Keratinocyte (primary cell): ENCODE measurements at regions not wholly inside any gene's neighbourhood (a gene's known extent, or its start where the extent isn't known, plus 50 kb on each side); places are given as distances from the start of the nearest gene placed in this dataset.

Experiments
- DNase-seq: peaks from one replicate; pipeline ENCODE4 v3.0.0-alpha.2; 2011; ENCODE audit warnings: low read depth, missing footprints, low spot score
- FAIRE-seq: peaks from 2 replicates; lab custom pipeline; 2011; peaks lifted over from hg19 to GRCh38; lab: Jason Lieb, UNC
- H2AFZ ChIP-seq: 2 replicates; pipeline ENCODE4 v1.6.0; 2012; ENCODE audit warnings: low read length, control low read depth, inconsistent platforms; ENCODE audit not compliant: control insufficient read depth
- H3K27ac ChIP-seq: 2 replicates; pipeline ENCODE4 v1.5.1; 2011; ENCODE audit warnings: low read length; ENCODE audit not compliant: control insufficient read depth, insufficient read depth
- H3K27me3 ChIP-seq: 3 replicates; pipeline ENCODE4 v1.6.0; 2011; ENCODE audit warnings: low read length; ENCODE audit not compliant: control insufficient read depth, insufficient read depth; ENCODE audit errors: extremely low read depth
- H3K36me3 ChIP-seq, 2 experiments: 2 replicates in 1 of 2; 3 replicates in 1 of 2; pipeline ENCODE4 v1.5.1; 2011; ENCODE audit warnings: low read length in 2 of 2, mild to moderate bottlenecking in 1 of 2; ENCODE audit not compliant: control insufficient read depth in 2 of 2, insufficient read depth in 2 of 2; ENCODE audit errors: extremely low read depth in 1 of 2
- H3K4me1 ChIP-seq: 3 replicates; pipeline ENCODE4 v1.5.1; 2011; ENCODE audit warnings: low read length; ENCODE audit not compliant: control insufficient read depth, insufficient read depth; ENCODE audit errors: extremely low read depth
- H3K4me2 ChIP-seq: 3 replicates; pipeline ENCODE4 v1.6.0; 2011; ENCODE audit warnings: low read depth, low read length; ENCODE audit not compliant: control insufficient read depth, insufficient read depth; ENCODE audit errors: extremely low read depth
- H3K4me3 ChIP-seq, 3 experiments: fragments of 200-600 bp in 1 of 3; sonication (generic) in 1 of 3; 2 replicates in 2 of 3; 3 replicates in 1 of 3; pipeline ENCODE4 v1.5.1; 2011 to 2016; ENCODE audit warnings: low read length in 3 of 3, mild to moderate bottlenecking in 3 of 3, control low read depth in 2 of 3, inconsistent platforms in 1 of 3, low read depth in 1 of 3, mixed read lengths in 1 of 3, mixed run types in 1 of 3, moderate library complexity in 1 of 3; ENCODE audit not compliant: control insufficient read depth in 2 of 3, insufficient read depth in 2 of 3; ENCODE audit errors: extremely low read depth in 1 of 3
- H3K79me2 ChIP-seq: 2 replicates; pipeline ENCODE4 v1.6.0; 2012; ENCODE audit warnings: low read length; ENCODE audit not compliant: control insufficient read depth, insufficient read depth
- H3K9ac ChIP-seq: 3 replicates; pipeline ENCODE4 v1.6.0; 2011; ENCODE audit warnings: low read length; ENCODE audit not compliant: control insufficient read depth, insufficient read depth; ENCODE audit errors: extremely low read depth
- H3K9me1 ChIP-seq: 3 replicates; pipeline ENCODE4 v1.6.0; 2011; ENCODE audit warnings: low read length; ENCODE audit not compliant: control insufficient read depth, insufficient read depth; ENCODE audit errors: extremely low read depth
- H3K9me3 ChIP-seq: 2 replicates; pipeline ENCODE4 v1.5.1; 2012; ENCODE audit warnings: low read depth, low read length; ENCODE audit not compliant: control insufficient read depth
- H4K20me1 ChIP-seq: 3 replicates; pipeline ENCODE4 v1.6.0; 2011; ENCODE audit warnings: low read length; ENCODE audit not compliant: control insufficient read depth, insufficient read depth; ENCODE audit errors: extremely low read depth
- EZH2 ChIP-seq: IDR thresholded peaks from one replicate; pipeline ENCODE4 v1.6.1; 2012; ENCODE audit warnings: inconsistent platforms, mild to moderate bottlenecking, low read length, moderate library complexity
- dilution Hi-C: fragments of 300-500 bp; cut with MboI; formaldehyde crosslinking; loops from one replicate; pipeline ENCODE4 v1.7.0; 2020; ENCODE audit warnings: low sequenced_read_pairs; ENCODE audit not compliant: extremely low pct_ligation_motif_present
- TF ChIP-seq, protein P1 (sequence below), 3 experiments: IDR thresholded peaks in 1 of 3; conservative IDR thresholded peaks in 1 of 3; optimal IDR thresholded peaks in 1 of 3; 2 replicates in 2 of 3; 3 replicates in 1 of 3; pipeline versions ENCODE3 to v1.5.1; 2011; ENCODE audit warnings: low read length in 3 of 3, mild to moderate bottlenecking in 3 of 3, moderate library complexity in 2 of 3, control low read depth in 1 of 3, inconsistent platforms in 1 of 3; ENCODE audit not compliant: insufficient read depth in 2 of 3; ENCODE audit errors: extremely low read depth in 1 of 3

DNA sequence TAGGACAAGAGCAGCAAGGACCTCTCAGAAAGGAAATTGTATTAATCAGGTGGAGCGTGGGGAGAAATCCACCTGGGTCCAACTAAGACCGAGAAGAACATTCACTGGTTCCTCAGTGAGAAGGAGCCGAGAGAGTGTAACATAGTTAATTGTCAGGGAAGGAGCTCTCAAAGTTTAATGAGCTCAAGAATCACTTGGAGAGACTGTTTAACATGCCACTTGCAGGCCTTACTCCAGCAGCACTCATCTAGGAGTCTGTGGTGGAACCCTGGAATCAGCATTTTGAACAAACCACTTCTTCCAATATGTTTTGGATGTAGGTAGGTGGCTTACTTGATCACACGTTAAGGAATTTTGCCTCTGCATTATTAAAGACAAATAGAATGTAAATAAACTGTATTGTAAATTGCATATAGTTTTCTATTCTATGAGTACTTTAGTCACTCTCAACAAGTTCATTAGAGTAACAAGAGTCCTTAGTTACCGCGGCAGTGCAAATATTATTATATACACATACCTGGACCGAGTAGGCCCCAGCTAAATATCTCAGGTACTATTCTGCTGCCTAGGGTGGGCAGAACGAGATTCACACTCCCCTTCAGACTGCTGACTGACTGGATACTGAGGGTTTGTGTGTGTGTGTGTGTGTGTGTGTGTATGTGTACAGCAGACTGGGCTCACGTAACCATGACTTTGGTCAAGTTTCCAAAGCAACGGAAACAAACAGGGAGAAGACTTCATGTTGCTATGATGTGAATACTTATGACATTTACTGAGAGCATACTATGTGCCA lies 203.2 kb upstream of the USP24 start:
- DNase-seq (no peak), FAIRE-seq (no peak)
- dilution Hi-C loops, result no loop called here
- Histone ChIP-seq H3K27me3 (no peaks in the 10 kb centered on the region), H3K4me2 (no peak overlapping the region), H3K27ac (no peak overlapping the region), H4K20me1 (no peaks in the 10 kb centered on the region), H3K4me3 (no peak overlapping the region), H3K9ac (no peak overlapping the region), H3K36me3 (no peaks in the 10 kb centered on the region), H3K4me1 (no peaks in the 10 kb centered on the region), H3K9me1 (no peaks in the 10 kb centered on the region), H3K9me3 (no peaks in the 10 kb centered on the region), H3K79me2 (no peaks in the 10 kb centered on the region), H2AFZ (no peak overlapping the region)
- TF ChIP-seq, protein P1, sequence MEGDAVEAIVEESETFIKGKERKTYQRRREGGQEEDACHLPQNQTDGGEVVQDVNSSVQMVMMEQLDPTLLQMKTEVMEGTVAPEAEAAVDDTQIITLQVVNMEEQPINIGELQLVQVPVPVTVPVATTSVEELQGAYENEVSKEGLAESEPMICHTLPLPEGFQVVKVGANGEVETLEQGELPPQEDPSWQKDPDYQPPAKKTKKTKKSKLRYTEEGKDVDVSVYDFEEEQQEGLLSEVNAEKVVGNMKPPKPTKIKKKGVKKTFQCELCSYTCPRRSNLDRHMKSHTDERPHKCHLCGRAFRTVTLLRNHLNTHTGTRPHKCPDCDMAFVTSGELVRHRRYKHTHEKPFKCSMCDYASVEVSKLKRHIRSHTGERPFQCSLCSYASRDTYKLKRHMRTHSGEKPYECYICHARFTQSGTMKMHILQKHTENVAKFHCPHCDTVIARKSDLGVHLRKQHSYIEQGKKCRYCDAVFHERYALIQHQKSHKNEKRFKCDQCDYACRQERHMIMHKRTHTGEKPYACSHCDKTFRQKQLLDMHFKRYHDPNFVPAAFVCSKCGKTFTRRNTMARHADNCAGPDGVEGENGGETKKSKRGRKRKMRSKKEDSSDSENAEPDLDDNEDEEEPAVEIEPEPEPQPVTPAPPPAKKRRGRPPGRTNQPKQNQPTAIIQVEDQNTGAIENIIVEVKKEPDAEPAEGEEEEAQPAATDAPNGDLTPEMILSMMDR (optimal IDR thresholded peaks at IDR 0.05 in 1 of 3, IDR thresholded peaks at IDR 0.05 in 1 of 3, conservative IDR thresholded peaks at IDR 0.05 in 1 of 3; ENCODE audit: extremely low read depth in 1 of 3, insufficient read depth in 2 of 3, low read length in 3 of 3), result no peak
- no peak for TF ChIP-seq EZH2

DNA sequence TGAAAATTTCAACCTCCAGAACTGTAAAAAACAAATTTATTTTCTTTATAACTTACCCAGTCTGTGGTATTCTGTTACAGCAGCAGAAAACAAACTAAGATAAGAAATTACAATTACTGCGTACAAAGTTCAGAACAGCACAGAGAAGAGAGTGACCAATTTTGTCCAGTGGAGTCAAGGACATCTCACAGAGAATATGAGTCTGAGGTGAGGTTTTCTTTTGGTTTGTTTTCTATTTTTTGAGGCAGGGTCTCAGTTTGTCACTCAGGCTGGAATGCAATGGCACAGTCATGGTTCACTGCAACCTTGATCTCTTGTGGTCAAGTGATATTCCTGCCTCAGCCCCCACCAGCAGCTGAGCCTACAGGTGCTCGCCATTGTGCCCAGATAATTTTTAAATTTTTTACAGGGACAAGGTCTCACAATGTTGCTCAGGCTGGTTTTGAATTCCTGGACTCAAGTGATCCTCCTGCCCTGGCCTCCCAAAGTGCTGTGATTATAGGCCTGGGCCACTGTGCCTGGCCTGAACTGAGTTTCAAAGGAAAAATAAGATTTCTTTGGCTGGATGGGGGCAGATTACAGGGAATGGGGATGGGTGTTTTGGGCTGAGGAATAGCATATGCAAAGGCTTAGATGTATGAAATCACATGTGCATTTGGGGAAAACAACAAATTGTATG lies 201.1 kb upstream of the USP24 start:
- DNase-seq, result no peak

More for the DNA sequence above, 201.1 kb upstream of the USP24 start:
- Histone ChIP-seq H3K4me3 (no peak overlapping the region), H3K9me1 (no peaks in the 10 kb centered on the region), H2AFZ (no peak overlapping the region), H3K4me2 (no peak overlapping the region), H3K4me1 (no peaks in the 10 kb centered on the region), H3K9ac (no peak overlapping the region), H3K36me3 (no peaks in the 10 kb centered on the region), H3K9me3 (no peaks in the 10 kb centered on the region), H3K79me2 (no peaks in the 10 kb centered on the region), H3K27me3 (no peaks in the 10 kb centered on the region), H3K27ac (no peak overlapping the region), H4K20me1 (no peaks in the 10 kb centered on the region)
- TF ChIP-seq EZH2, result no peak
- TF ChIP-seq, protein P1 (optimal IDR thresholded peaks at IDR 0.05 in 1 of 3, IDR thresholded peaks at IDR 0.05 in 1 of 3, conservative IDR thresholded peaks at IDR 0.05 in 1 of 3; ENCODE audit: extremely low read depth in 1 of 3, insufficient read depth in 2 of 3, low read length in 3 of 3), result no peak
- no peak for FAIRE-seq
- dilution Hi-C loops, result no loop called here
